ENCODE measurements at regions not wholly inside any gene's neighbourhood (a gene's known extent, or its start where the extent isn't known, plus 50 kb on each side); places are given as distances from the start of the nearest gene placed in this dataset.

- no peak overlapping the region for H2AFZ ChIP-seq (ENCODE audit: low read depth, low read length, severe bottlenecking)
- no peak overlapping the region for H3K27ac ChIP-seq (ENCODE audit: low read depth, low read length)
- H3K4me3 ChIP-seq (ENCODE audit: insufficient read depth, low read length, poor library complexity, severe bottlenecking): no peak overlapping the region
- no peaks in the 10 kb centered on the region for H3K9me3 ChIP-seq (ENCODE audit: insufficient read depth, low read length)
- no peaks in the 10 kb centered on the region for H3K79me2 ChIP-seq (ENCODE audit: insufficient read depth, low read length)
- H3F3A ChIP-seq (ENCODE audit: insufficient read depth): no peaks in the 10 kb centered on the region
- H3K4me2 ChIP-seq (ENCODE audit: low read depth, low read length, poor library complexity, severe bottlenecking): no peak overlapping the region
- H3K9me2 ChIP-seq (replicated peaks; ENCODE audit: insufficient read depth, low read length): no peaks in the 10 kb centered on the region
- H3K9ac ChIP-seq (ENCODE audit: low read length): no peak overlapping the region
- H3K27me3 ChIP-seq (ENCODE audit: low read length): no peaks in the 10 kb centered on the region
- no peaks in the 10 kb centered on the region for H4K20me1 ChIP-seq (ENCODE audit: low read depth, low read length)
- TF ChIP-seq EZH2phosphoT487 (conservative IDR thresholded peaks at IDR 0.05; ENCODE audit: low read length): no peak
- TF ChIP-seq, protein P1, sequence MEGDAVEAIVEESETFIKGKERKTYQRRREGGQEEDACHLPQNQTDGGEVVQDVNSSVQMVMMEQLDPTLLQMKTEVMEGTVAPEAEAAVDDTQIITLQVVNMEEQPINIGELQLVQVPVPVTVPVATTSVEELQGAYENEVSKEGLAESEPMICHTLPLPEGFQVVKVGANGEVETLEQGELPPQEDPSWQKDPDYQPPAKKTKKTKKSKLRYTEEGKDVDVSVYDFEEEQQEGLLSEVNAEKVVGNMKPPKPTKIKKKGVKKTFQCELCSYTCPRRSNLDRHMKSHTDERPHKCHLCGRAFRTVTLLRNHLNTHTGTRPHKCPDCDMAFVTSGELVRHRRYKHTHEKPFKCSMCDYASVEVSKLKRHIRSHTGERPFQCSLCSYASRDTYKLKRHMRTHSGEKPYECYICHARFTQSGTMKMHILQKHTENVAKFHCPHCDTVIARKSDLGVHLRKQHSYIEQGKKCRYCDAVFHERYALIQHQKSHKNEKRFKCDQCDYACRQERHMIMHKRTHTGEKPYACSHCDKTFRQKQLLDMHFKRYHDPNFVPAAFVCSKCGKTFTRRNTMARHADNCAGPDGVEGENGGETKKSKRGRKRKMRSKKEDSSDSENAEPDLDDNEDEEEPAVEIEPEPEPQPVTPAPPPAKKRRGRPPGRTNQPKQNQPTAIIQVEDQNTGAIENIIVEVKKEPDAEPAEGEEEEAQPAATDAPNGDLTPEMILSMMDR (IDR thresholded peaks at IDR 0.05; ENCODE audit: insufficient read depth, low read length, poor library complexity, severe bottlenecking): no peak
- no peaks in the 10 kb centered on the region for H3K36me3 ChIP-seq (ENCODE audit: low read length)
Observed at GRCh38 chr7:156450473-156450872, 190.1 kb upstream of the RNF32 start.

- Histone ChIP-seq H3K27me3 (ENCODE audit: low read length) (no peaks in the 10 kb centered on the region), H3K27ac (ENCODE audit: low read depth, low read length) (no peak overlapping the region), H2AFZ (ENCODE audit: low read depth, low read length, severe bottlenecking) (no peak overlapping the region)
Observed at GRCh38 chr7:156448918-156449317, 191.7 kb upstream of the RNF32 start.

DNA sequence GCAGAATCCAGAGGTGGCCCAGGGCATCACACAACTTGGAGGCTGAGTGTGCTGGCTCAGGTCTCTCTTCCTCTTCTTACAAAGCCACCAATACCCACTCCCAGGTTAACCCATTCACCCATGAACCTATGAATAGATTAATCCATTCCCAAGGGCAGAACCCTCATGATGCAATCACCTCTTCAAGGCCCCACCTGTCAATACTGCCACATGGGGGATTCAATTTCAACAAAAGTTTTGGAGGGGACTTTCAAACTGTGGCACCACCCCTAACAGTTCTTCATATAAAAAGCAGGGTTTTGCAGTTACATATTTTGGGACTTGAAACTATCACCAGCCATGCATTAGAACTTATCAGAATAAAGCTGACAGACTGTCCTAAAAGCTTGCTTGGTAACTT is 193.6 kb upstream of the RNF32 start:
- TF ChIP-seq EZH2phosphoT487 (conservative IDR thresholded peaks at IDR 0.05; ENCODE audit: low read length): no peak
- TF ChIP-seq, protein P1 (IDR thresholded peaks at IDR 0.05; ENCODE audit: insufficient read depth, low read length, poor library complexity, severe bottlenecking): no peak
- Histone ChIP-seq H3K4me3 (ENCODE audit: insufficient read depth, low read length, poor library complexity, severe bottlenecking) (no peak overlapping the region), H4K20me1 (ENCODE audit: low read depth, low read length) (no peaks in the 10 kb centered on the region), H3F3A (ENCODE audit: insufficient read depth) (no peaks in the 10 kb centered on the region), H3K9me3 (ENCODE audit: insufficient read depth, low read length) (no peaks in the 10 kb centered on the region), H2AFZ (ENCODE audit: low read depth, low read length, severe bottlenecking) (no peak overlapping the region), H3K9ac (ENCODE audit: low read length) (no peak overlapping the region), H3K79me2 (ENCODE audit: insufficient read depth, low read length) (no peaks in the 10 kb centered on the region), H3K4me2 (ENCODE audit: low read depth, low read length, poor library complexity, severe bottlenecking) (no peak overlapping the region), H3K9me2 (replicated peaks; ENCODE audit: insufficient read depth, low read length) (no peaks in the 10 kb centered on the region), H3K36me3 (ENCODE audit: low read length) (no peaks in the 10 kb centered on the region), H3K27me3 (ENCODE audit: low read length) (no peaks in the 10 kb centered on the region), H3K27ac (ENCODE audit: low read depth, low read length) (no peak overlapping the region)

More at GRCh38 chr7:156448918-156449317, 191.7 kb upstream of the RNF32 start:
- H3K9me2 ChIP-seq (replicated peaks; ENCODE audit: insufficient read depth, low read length): no peaks in the 10 kb centered on the region
- no peak overlapping the region for H3K4me3 ChIP-seq (ENCODE audit: insufficient read depth, low read length, poor library complexity, severe bottlenecking)
- no peaks in the 10 kb centered on the region for H3K9me3 ChIP-seq (ENCODE audit: insufficient read depth, low read length)
- H3F3A ChIP-seq (ENCODE audit: insufficient read depth): no peaks in the 10 kb centered on the region
- no peak overlapping the region for H3K4me2 ChIP-seq (ENCODE audit: low read depth, low read length, poor library complexity, severe bottlenecking)
- H4K20me1 ChIP-seq (ENCODE audit: low read depth, low read length): no peaks in the 10 kb centered on the region
- H3K9ac ChIP-seq (ENCODE audit: low read length): no peak overlapping the region
- no peaks in the 10 kb centered on the region for H3K79me2 ChIP-seq (ENCODE audit: insufficient read depth, low read length)
- TF ChIP-seq, protein P1 (IDR thresholded peaks at IDR 0.05; ENCODE audit: insufficient read depth, low read length, poor library complexity, severe bottlenecking): no peak
- no peak for TF ChIP-seq EZH2phosphoT487 (conservative IDR thresholded peaks at IDR 0.05; ENCODE audit: low read length)
- H3K36me3 ChIP-seq (ENCODE audit: low read length): no peaks in the 10 kb centered on the region
